Mesothelial cell of epicardium (in vitro differentiated cells): ENCODE measurements at regions not wholly inside any gene's neighbourhood (a gene's known extent, or its start where the extent isn't known, plus 50 kb on each side); places are given as distances from the start of the nearest gene placed in this dataset.

Experiments used
- DNase-seq, 2 experiments: peaks; one replicate each; pipeline ENCODE4 v3.0.0; 2021; ENCODE audit warnings: low spot score in 2 of 2; ENCODE audit not compliant: unreplicated experiment in 2 of 2
- H3K27ac Mint-ChIP-seq: 2 replicates; pipeline ENCODE4 v1.8.0; 2021; ENCODE audit warnings: mixed read lengths
- H3K27me3 Mint-ChIP-seq: 2 replicates; pipeline ENCODE4 v1.8.0; 2021; ENCODE audit warnings: low read depth, mixed read lengths
- H3K36me3 Mint-ChIP-seq: 2 replicates; pipeline ENCODE4 v1.8.0; 2021; ENCODE audit warnings: mixed read lengths
- H3K4me1 Mint-ChIP-seq: 2 replicates; pipeline ENCODE4 v1.8.0; 2021; ENCODE audit warnings: mixed read lengths
- H3K4me3 Mint-ChIP-seq: 2 replicates; pipeline ENCODE4 v1.8.0; 2021; ENCODE audit warnings: mild to moderate bottlenecking, moderate library complexity, mixed read lengths
- H3K9me3 Mint-ChIP-seq: 2 replicates; pipeline ENCODE4 v1.8.0; 2021; ENCODE audit warnings: mixed read lengths
- TF ChIP-seq, protein P1 (sequence below): fragments of 200-600 bp; sonication (generic); IDR thresholded peaks from one replicate; pipeline ENCODE4 v1.5.0; 2021; ENCODE audit warnings: antibody characterized with exemption; ENCODE audit not compliant: unreplicated experiment

- H3K27ac Mint-ChIP-seq = peak overlapping the region; percentile 95
- no peak for DNase-seq
These were observed 82.9 kb upstream of the NPHP3 start for GRCh38 chr3:132805071-132805470.

GRCh38 chr3:132804498-132804897 lies 82.3 kb upstream of the NPHP3 start:
- TF ChIP-seq, protein P1, sequence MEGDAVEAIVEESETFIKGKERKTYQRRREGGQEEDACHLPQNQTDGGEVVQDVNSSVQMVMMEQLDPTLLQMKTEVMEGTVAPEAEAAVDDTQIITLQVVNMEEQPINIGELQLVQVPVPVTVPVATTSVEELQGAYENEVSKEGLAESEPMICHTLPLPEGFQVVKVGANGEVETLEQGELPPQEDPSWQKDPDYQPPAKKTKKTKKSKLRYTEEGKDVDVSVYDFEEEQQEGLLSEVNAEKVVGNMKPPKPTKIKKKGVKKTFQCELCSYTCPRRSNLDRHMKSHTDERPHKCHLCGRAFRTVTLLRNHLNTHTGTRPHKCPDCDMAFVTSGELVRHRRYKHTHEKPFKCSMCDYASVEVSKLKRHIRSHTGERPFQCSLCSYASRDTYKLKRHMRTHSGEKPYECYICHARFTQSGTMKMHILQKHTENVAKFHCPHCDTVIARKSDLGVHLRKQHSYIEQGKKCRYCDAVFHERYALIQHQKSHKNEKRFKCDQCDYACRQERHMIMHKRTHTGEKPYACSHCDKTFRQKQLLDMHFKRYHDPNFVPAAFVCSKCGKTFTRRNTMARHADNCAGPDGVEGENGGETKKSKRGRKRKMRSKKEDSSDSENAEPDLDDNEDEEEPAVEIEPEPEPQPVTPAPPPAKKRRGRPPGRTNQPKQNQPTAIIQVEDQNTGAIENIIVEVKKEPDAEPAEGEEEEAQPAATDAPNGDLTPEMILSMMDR = no peak
- H3K27me3 Mint-ChIP-seq = no peaks in the 10 kb centered on the region

More at GRCh38 chr3:132805071-132805470, 82.9 kb upstream of the NPHP3 start:
- Mint-ChIP-seq H3K36me3 (no peaks in the 10 kb centered on the region), H3K4me3 (no peak overlapping the region), H3K4me1 (peaks cover 20% of the 10 kb centered on the region), H3K9me3 (no peaks in the 10 kb centered on the region), H3K27me3 (no peaks in the 10 kb centered on the region)
- TF ChIP-seq, protein P1 = no peak

GRCh38 chr3:132803889-132804288 lies 81.7 kb upstream of the NPHP3 start:
- H3K9me3 Mint-ChIP-seq = no peaks in the 10 kb centered on the region
- TF ChIP-seq, protein P1 = no peak
- H3K27ac Mint-ChIP-seq = peak overlapping the region; percentile 95
- no peak overlapping the region for H3K4me3 Mint-ChIP-seq
- H3K36me3 Mint-ChIP-seq = no peaks in the 10 kb centered on the region
- no peaks in the 10 kb centered on the region for H3K27me3 Mint-ChIP-seq
- peaks cover 20% of the 10 kb centered on the region for H3K4me1 Mint-ChIP-seq
- DNase-seq = no peak

More at GRCh38 chr3:132804498-132804897, 82.3 kb upstream of the NPHP3 start:
- no peaks in the 10 kb centered on the region for H3K36me3 Mint-ChIP-seq
- H3K9me3 Mint-ChIP-seq = no peaks in the 10 kb centered on the region
- H3K4me3 Mint-ChIP-seq = no peak overlapping the region
- H3K4me1 Mint-ChIP-seq = peaks cover 20% of the 10 kb centered on the region
- H3K27ac Mint-ChIP-seq = peak overlapping the region; percentile 95
- DNase-seq = no peak

- Mint-ChIP-seq H3K4me1 (peaks cover 19% of the 10 kb centered on the region), H3K9me3 (no peaks in the 10 kb centered on the region), H3K36me3 (no peaks in the 10 kb centered on the region), H3K4me3 (no peak overlapping the region), H3K27me3 (no peaks in the 10 kb centered on the region), H3K27ac (no peak overlapping the region)
- no peak for DNase-seq
- TF ChIP-seq, protein P1 = no peak
These were observed 78.7 kb upstream of the NPHP3 start for GRCh38 chr3:132800958-132801357.

DNA sequence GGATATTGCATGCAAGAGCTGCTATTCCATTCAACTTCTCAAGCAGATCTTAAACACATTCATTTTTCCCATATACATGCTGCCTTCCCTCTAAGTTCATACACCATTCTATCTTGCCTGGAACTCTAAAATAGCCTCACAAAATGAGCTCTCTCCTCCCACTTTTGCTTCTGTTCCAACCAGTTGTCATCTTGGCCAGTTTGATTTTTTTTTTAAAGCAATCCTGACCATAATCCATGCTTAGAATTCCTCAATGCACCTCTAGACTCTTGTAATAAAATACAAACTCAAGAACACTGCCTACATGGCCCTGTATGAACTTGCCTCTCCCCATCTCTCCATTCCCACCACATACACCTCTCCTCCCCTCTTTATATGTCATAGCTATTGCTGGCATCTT lies 68.6 kb upstream of the NPHP3 start:
- peaks cover 26% of the 10 kb centered on the region for H3K27me3 Mint-ChIP-seq
- H3K27ac Mint-ChIP-seq = no peak overlapping the region
- TF ChIP-seq, protein P1 = no peak
- H3K9me3 Mint-ChIP-seq = no peaks in the 10 kb centered on the region
- H3K36me3 Mint-ChIP-seq = no peaks in the 10 kb centered on the region
- no peak overlapping the region for H3K4me3 Mint-ChIP-seq
- DNase-seq = no peak
- H3K4me1 Mint-ChIP-seq = peaks cover 10% of the 10 kb centered on the region

GRCh38 chr3:132789959-132790358 lies 67.8 kb upstream of the NPHP3 start:
- DNase-seq = no peak
- no peak overlapping the region for H3K27ac Mint-ChIP-seq
- H3K27me3 Mint-ChIP-seq = peaks cover 25% of the 10 kb centered on the region
- no peak overlapping the region for H3K4me3 Mint-ChIP-seq
- H3K9me3 Mint-ChIP-seq = no peaks in the 10 kb centered on the region
- H3K4me1 Mint-ChIP-seq = peaks cover 16% of the 10 kb centered on the region
- TF ChIP-seq, protein P1 = no peak
- no peaks in the 10 kb centered on the region for H3K36me3 Mint-ChIP-seq
